IMR-90 (cell line): ENCODE measurements at regions not wholly inside any gene's neighbourhood (a gene's known extent, or its start where the extent isn't known, plus 50 kb on each side); places are given as distances from the start of the nearest gene placed in this dataset.

ENCODE experiments used
- ATAC-seq: fragments of 200-7000 bp; cut with Tn5 transposase; 2 replicates; pipeline ENCODE4 v1.9.1; 2020; ENCODE audit warnings: low read depth, mild to moderate bottlenecking, moderate library complexity
- BruUV-seq: library from RNA; stranded (reverse); fragments of 400-500 nt; replicated peaks from 2 replicates; lab custom pipeline; 2021; lab: Mats Ljungman, UMichigan
- CTCF ChIA-PET: fragments of 300-600 bp; formaldehyde crosslinking; extraction: SDS; loops from one replicate; lab custom pipeline; 2021; ENCODE audit warnings: antibody characterized with exemption; lab: Yijun Ruan, JAX
- POLR2A ChIA-PET: fragments of 300-600 bp; sonication (Branson Sonifier 250); formaldehyde crosslinking; loops from one replicate; lab custom pipeline; 2022; ENCODE audit warnings: antibody characterized with exemption; ENCODE audit not compliant: unreplicated experiment; lab: Charles Lee
- DNase-seq: peaks from one replicate; pipeline ENCODE4 v3.0.0; 2013
- H2AFZ ChIP-seq: replicated peaks from 2 replicates; pipeline ENCODE3; 2013; ENCODE audit warnings: low read length, mild to moderate bottlenecking; ENCODE audit not compliant: poor library complexity
- H2AK5ac ChIP-seq: 2 replicates; pipeline ENCODE4 v1.6.1; 2013; ENCODE audit warnings: low read depth, low read length, inconsistent platforms
- H2AK9ac ChIP-seq: replicated peaks from 2 replicates; pipeline ENCODE3; 2013; ENCODE audit warnings: mild to moderate bottlenecking, low read depth, low read length, moderate library complexity; ENCODE audit not compliant: poor library complexity
- H2BK120ac ChIP-seq: 2 replicates; pipeline ENCODE4 v1.6.1; 2013; ENCODE audit warnings: low read depth, low read length, inconsistent platforms
- H2BK15ac ChIP-seq: 3 replicates; pipeline ENCODE4 v1.6.1; 2013; ENCODE audit warnings: low read depth, low read length, inconsistent platforms
- H2BK20ac ChIP-seq: 2 replicates; pipeline ENCODE4 v1.6.1; 2013; ENCODE audit warnings: low read depth, mild to moderate bottlenecking, inconsistent platforms, low read length, moderate library complexity
- H2BK5ac ChIP-seq: 2 replicates; pipeline ENCODE4 v1.6.1; 2013; ENCODE audit warnings: mild to moderate bottlenecking, low read depth, low read length, inconsistent platforms; ENCODE audit not compliant: poor library complexity, severe bottlenecking
- H3K14ac ChIP-seq: replicated peaks from 2 replicates; pipeline ENCODE4 v1.6.1; 2013; ENCODE audit warnings: low read depth, low read length, inconsistent platforms
- H3K18ac ChIP-seq: 2 replicates; pipeline ENCODE4 v1.6.1; 2013; ENCODE audit warnings: low read depth, low read length, control low read depth
- H3K23ac ChIP-seq: 2 replicates; pipeline ENCODE4 v1.6.1; 2013; ENCODE audit warnings: low read depth, low read length, inconsistent platforms
- H3K27ac ChIP-seq: 2 replicates; pipeline ENCODE4 v1.5.1; 2013; ENCODE audit warnings: mild to moderate bottlenecking, control low read depth, low read length; ENCODE audit not compliant: insufficient read depth
- H3K27me3 ChIP-seq: 2 replicates; pipeline ENCODE4 v1.6.1; 2013; ENCODE audit warnings: low read length; ENCODE audit not compliant: control insufficient read depth, insufficient read depth
- H3K36me3 ChIP-seq: 2 replicates; pipeline ENCODE4 v1.6.1; 2013; ENCODE audit warnings: low read length, mixed read lengths; ENCODE audit not compliant: control insufficient read depth, insufficient read depth
- H3K4ac ChIP-seq: 2 replicates; pipeline ENCODE4 v1.6.1; 2013; ENCODE audit warnings: low read depth, low read length, inconsistent platforms
- H3K4me1 ChIP-seq: 2 replicates; pipeline ENCODE4 v1.6.1; 2013; ENCODE audit warnings: low read length, mixed read lengths; ENCODE audit not compliant: control insufficient read depth, insufficient read depth
- H3K4me2 ChIP-seq: 2 replicates; pipeline ENCODE4 v1.6.1; 2013; ENCODE audit warnings: low read depth, mild to moderate bottlenecking, control low read depth, low read length, moderate library complexity
- H3K4me3 ChIP-seq: 2 replicates; pipeline ENCODE4 v1.5.1; 2013; ENCODE audit warnings: low read depth, mild to moderate bottlenecking, control low read depth, low read length, moderate library complexity; ENCODE audit not compliant: insufficient read depth
- H3K56ac ChIP-seq: 2 replicates; pipeline ENCODE4 v1.6.1; 2013; ENCODE audit warnings: low read length, inconsistent platforms; ENCODE audit not compliant: insufficient read depth; ENCODE audit errors: extremely low read depth
- H3K79me1 ChIP-seq, 2 experiments: 2 replicates each; pipeline ENCODE4 v1.6.1; 2013; ENCODE audit warnings: low read length in 2 of 2, inconsistent platforms in 1 of 2, low read depth in 1 of 2
- H3K9ac ChIP-seq: 2 replicates; pipeline ENCODE4 v1.6.1; 2013; ENCODE audit warnings: low read depth, low read length, control low read depth
- H3K9me1 ChIP-seq: 2 replicates; pipeline ENCODE4 v1.6.1; 2013; ENCODE audit warnings: low read length, inconsistent platforms; ENCODE audit not compliant: insufficient read depth
- H3K9me3 ChIP-seq: 2 replicates; pipeline ENCODE4 v1.6.1; 2013; ENCODE audit warnings: low read length; ENCODE audit not compliant: control insufficient read depth, insufficient read depth
- H4K20me1 ChIP-seq: 2 replicates; pipeline ENCODE4 v1.6.1; 2013; ENCODE audit warnings: low read length, inconsistent platforms; ENCODE audit not compliant: insufficient read depth
- H4K5ac ChIP-seq: 2 replicates; pipeline ENCODE4 v1.6.1; 2013; ENCODE audit warnings: mild to moderate bottlenecking, low read depth, low read length, control low read depth
- H4K8ac ChIP-seq, 2 experiments: 2 replicates each; pipeline ENCODE4 v1.6.1; 2013; ENCODE audit warnings: low read depth in 2 of 2, low read length in 2 of 2, control low read depth in 1 of 2, inconsistent platforms in 1 of 2
- H4K91ac ChIP-seq: 2 replicates; pipeline ENCODE4 v1.6.1; 2013; ENCODE audit warnings: low read depth, low read length, inconsistent platforms; ENCODE audit not compliant: insufficient read depth
- BHLHE40 ChIP-seq: fragments of 150-350 bp; IDR thresholded peaks from 2 replicates; pipeline ENCODE4 v1.6.1; 2016; ENCODE audit warnings: mild to moderate bottlenecking, low read depth, low read length
- CEBPB ChIP-seq: IDR thresholded peaks from 2 replicates; pipeline ENCODE4 v1.6.1; 2012; ENCODE audit warnings: low read depth, low read length, improper control_type of control experiment
- CHD1 ChIP-seq: IDR thresholded peaks from 2 replicates; pipeline ENCODE4 v1.6.1; 2012; ENCODE audit warnings: low read depth, low read length, improper control_type of control experiment
- CTCF ChIP-seq: conservative IDR thresholded peaks from 2 replicates; pipeline ENCODE4 v1.5.1; 2012; ENCODE audit warnings: mild to moderate bottlenecking, low read depth, low read length, improper control_type of control experiment
- ELK1 ChIP-seq: fragments of 150-350 bp; IDR thresholded peaks from 2 replicates; pipeline ENCODE4 v1.6.1; 2016; ENCODE audit warnings: low read depth, mild to moderate bottlenecking, low read length, moderate library complexity, borderline replicate concordance
- FOS ChIP-seq: fragments of 150-350 bp; IDR thresholded peaks from 2 replicates; pipeline ENCODE4 v1.6.1; 2016; ENCODE audit warnings: low read depth, low read length
- MAFK ChIP-seq: IDR thresholded peaks from 2 replicates; pipeline ENCODE4 v1.6.1; 2012; ENCODE audit warnings: low read depth, low read length, improper control_type of control experiment
- MAZ ChIP-seq: IDR thresholded peaks from 2 replicates; pipeline ENCODE4 v1.6.1; 2012; ENCODE audit warnings: low read depth, mild to moderate bottlenecking, low read length, improper control_type of control experiment, moderate library complexity, borderline replicate concordance
- MXI1 ChIP-seq: IDR thresholded peaks from 2 replicates; pipeline ENCODE4 v1.6.1; 2012; ENCODE audit warnings: low read depth, mild to moderate bottlenecking, low read length, moderate library complexity, borderline replicate concordance
- NFE2L2 ChIP-seq: fragments of 150-350 bp; IDR thresholded peaks from 2 replicates; pipeline ENCODE4 v1.6.1; 2016; ENCODE audit warnings: low read depth, mild to moderate bottlenecking, low read length
- POLR2A ChIP-seq: IDR thresholded peaks from 2 replicates; pipeline ENCODE4 v1.6.1; 2012; ENCODE audit warnings: mild to moderate bottlenecking, low read depth, low read length
- RAD21 ChIP-seq: IDR thresholded peaks from 2 replicates; pipeline ENCODE4 v1.6.1; 2012; ENCODE audit warnings: low read length, improper control_type of control experiment
- RCOR1 ChIP-seq: IDR thresholded peaks from 2 replicates; pipeline ENCODE4 v1.6.1; 2012; ENCODE audit warnings: mild to moderate bottlenecking, low read length, improper control_type of control experiment; ENCODE audit not compliant: insufficient replicate concordance
- RFX5 ChIP-seq: IDR thresholded peaks from 2 replicates; pipeline ENCODE4 v1.8.0; 2012; ENCODE audit warnings: low read depth, mild to moderate bottlenecking, low read length, moderate library complexity
- SMC3 ChIP-seq: fragments of 150-350 bp; IDR thresholded peaks from 2 replicates; pipeline ENCODE4 v1.6.1; 2016; ENCODE audit warnings: low read depth, mild to moderate bottlenecking, antibody characterized with exemption, low read length, moderate library complexity
- WGBS, 2 experiments: methylation state at CpG; one replicate each; pipeline versions ENCODE4 v1.1.5 to v1.1.7; 2013; ENCODE audit warnings: missing lambda C conversion rate in 2 of 2; ENCODE audit not compliant: insufficient read length in 1 of 2; ENCODE audit errors: extremely low coverage in 2 of 2; 5-methylcytosine and 5-hydroxymethylcytosine counted together
- dilution Hi-C: fragments of 300-500 bp; cut with HindIII; formaldehyde crosslinking; loops from one replicate; pipeline ENCODE4 v1.14.3; 2018; ENCODE audit warnings: low sequenced_read_pairs; ENCODE audit not compliant: unreplicated experiment
- in situ Hi-C: fragments of 300-500 bp; cut with MboI; formaldehyde crosslinking; loops from 3 replicates; pipeline ENCODE4 v1.14.3; 2019; ENCODE audit warnings: low sequenced_read_pairs, inconsistent platforms, mixed read lengths
- intact Hi-C: fragments of 100-400 bp; cut with micrococcal nuclease; formaldehyde crosslinking; loops from 2 replicates; pipeline ENCODE4 v1.10.0; 2022
- TF ChIP-seq, protein P1 (sequence below): fragments of 150-350 bp; IDR thresholded peaks from 2 replicates; pipeline ENCODE4 v1.6.1; 2017; ENCODE audit warnings: mild to moderate bottlenecking, antibody characterized with exemption, low read length, low read depth

- Histone ChIP-seq H3K9me3 (no peaks in the 10 kb centered on the region), H4K91ac (no peak overlapping the region), H3K23ac (no peak overlapping the region), H4K5ac (no peak overlapping the region), H3K36me3 (no peaks in the 10 kb centered on the region), H3K9ac (no peak overlapping the region), H3K27me3 (no peaks in the 10 kb centered on the region), H4K20me1 (no peaks in the 10 kb centered on the region), H2AK5ac (no peak overlapping the region), H2AFZ (no peak overlapping the region), H3K14ac (no peak overlapping the region), H3K56ac (no peak overlapping the region), H3K27ac (no peak overlapping the region), H3K4me2 (no peak overlapping the region), H2BK120ac (no peak overlapping the region), H3K4me3 (no peak overlapping the region), H4K8ac (no peak overlapping the region), H3K79me1 (no peaks in the 10 kb centered on the region), H3K18ac (no peak overlapping the region), H3K9me1 (no peaks in the 10 kb centered on the region), H2BK20ac (no peak overlapping the region), H3K4ac (no peak overlapping the region), H3K4me1 (no peaks in the 10 kb centered on the region), H2BK5ac (no peak overlapping the region), H2AK9ac (no peak overlapping the region), H2BK15ac (no peak overlapping the region)
- ChIA-PET POLR2A (interaction anchor here (0.6 kb wide), 1 partner anchor 1657 kb away, joined by 3 read pairs; no protein-coding TSS in a partner anchor), CTCF (no interaction called here)
- BruUV-seq = no TSS peak
- ATAC-seq (no peak), DNase-seq (no peak)
- dilution Hi-C loops (no loop called here), in situ Hi-C loops (no loop called here), intact Hi-C loops (no loop called here)
- TF ChIP-seq MXI1 = no peak
- TF ChIP-seq ELK1 = no peak
- TF ChIP-seq, protein P1, sequence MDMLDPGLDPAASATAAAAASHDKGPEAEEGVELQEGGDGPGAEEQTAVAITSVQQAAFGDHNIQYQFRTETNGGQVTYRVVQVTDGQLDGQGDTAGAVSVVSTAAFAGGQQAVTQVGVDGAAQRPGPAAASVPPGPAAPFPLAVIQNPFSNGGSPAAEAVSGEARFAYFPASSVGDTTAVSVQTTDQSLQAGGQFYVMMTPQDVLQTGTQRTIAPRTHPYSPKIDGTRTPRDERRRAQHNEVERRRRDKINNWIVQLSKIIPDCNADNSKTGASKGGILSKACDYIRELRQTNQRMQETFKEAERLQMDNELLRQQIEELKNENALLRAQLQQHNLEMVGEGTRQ = no peak
- TF ChIP-seq CEBPB = no peak
- no peak for TF ChIP-seq FOS
- no peak for TF ChIP-seq CTCF
- TF ChIP-seq SMC3 = no peak
- no peak for TF ChIP-seq MAFK
- TF ChIP-seq BHLHE40 = no peak
- TF ChIP-seq RAD21 = no peak
- TF ChIP-seq MAZ = no peak
- no peak for TF ChIP-seq NFE2L2
- TF ChIP-seq RFX5 = no peak
- TF ChIP-seq CHD1 = no peak
- TF ChIP-seq RCOR1 = no peak
- TF ChIP-seq POLR2A = no peak
- no CpG with 5 or more reads among the region's 3 CpGs for WGBS, 2 experiments
Observed at GRCh38 chr14:85154714-85155113, 375.2 kb upstream of the FLRT2 start.
